ENCODE measurements at regions not wholly inside any gene's neighbourhood (a gene's known extent, or its start where the extent isn't known, plus 50 kb on each side); places are given as distances from the start of the nearest gene placed in this dataset.

DNA sequence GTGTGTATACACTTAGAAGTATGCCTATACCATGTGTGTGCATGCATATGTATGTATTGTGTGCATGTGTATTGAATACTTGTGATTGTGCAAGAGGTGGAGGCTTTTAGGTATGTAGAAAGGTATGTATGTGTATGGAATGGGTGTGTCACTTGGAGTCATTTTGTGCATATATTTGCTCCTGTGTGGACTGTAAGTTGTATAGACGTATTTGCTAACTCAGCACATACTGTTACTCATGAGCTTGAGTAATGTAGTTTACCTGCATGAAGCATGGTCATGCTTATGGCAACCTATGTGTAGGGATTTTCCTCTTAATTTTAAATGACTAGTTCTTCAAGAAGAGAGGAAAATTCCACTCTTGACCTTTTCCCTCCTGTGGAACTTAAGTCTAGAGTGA, 507.6 kb upstream of the LARGE1 start:
- DNase-seq (ENCODE audit: low read depth, low spot score), result no peak

- no peak for DNase-seq (ENCODE audit: low read depth, low spot score)
Observed at GRCh38 chr22:34429314-34429713, 509.0 kb upstream of the LARGE1 start.

DNA sequence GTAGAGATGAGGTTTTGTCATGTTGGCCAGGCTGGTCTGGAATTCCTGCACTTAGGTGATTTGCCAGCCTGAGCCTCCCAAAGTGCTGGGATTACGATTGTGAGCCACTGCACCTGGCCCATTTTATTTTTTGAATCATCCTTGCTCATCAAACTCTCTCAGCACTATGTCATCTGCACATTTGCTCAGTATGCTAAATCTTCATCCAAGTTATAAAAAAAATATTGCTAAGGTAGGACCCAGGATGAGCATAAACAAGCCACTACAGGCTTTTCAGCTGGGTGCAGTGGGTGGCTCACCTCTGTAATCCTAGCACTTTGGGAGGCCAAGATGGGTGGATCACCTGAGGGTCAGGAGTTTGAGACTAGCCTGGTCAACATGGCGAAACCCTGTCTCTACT, 510.1 kb upstream of the LARGE1 start:
- DNase-seq (ENCODE audit: low read depth, low spot score), result no peak

GRCh38 chr22:34434371-34434770, 514.1 kb upstream of the LARGE1 start:
- no peak for DNase-seq (ENCODE audit: low read depth, low spot score)

GRCh38 chr22:34437140-34437539, 516.9 kb upstream of the LARGE1 start:
- no peak for DNase-seq (ENCODE audit: low read depth, low spot score)

GRCh38 chr22:34454598-34454997, 534.3 kb upstream of the LARGE1 start:
- no peak for DNase-seq (ENCODE audit: low read depth, low spot score)

- DNase-seq (ENCODE audit: low read depth, low spot score), result no peak
Observed at GRCh38 chr22:34462795-34463194, 542.5 kb upstream of the LARGE1 start.

- DNase-seq (ENCODE audit: low read depth, low spot score), result no peak
Observed at GRCh38 chr22:34475886-34476285, 555.6 kb upstream of the LARGE1 start.

DNA sequence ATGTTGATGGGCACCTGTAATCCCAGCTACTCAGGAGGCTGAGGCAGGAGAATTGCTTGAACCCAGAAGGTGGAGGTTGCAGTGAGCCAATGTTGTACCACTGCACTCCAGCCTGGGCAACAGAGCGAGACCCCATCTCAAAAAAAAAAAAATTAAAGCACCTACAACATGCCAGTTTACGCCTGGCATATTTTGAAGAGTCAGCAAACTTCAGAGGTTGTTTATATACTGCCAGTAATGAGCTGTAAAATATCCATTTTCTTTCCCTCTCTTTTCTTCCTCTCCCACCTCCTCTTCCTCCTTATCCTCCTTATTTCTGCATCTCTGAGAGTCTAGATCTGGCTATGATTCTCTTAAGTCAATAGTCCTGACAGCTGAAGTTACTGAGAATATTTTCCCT, 556.5 kb upstream of the LARGE1 start:
- no peak for DNase-seq (ENCODE audit: low read depth, low spot score)

DNA sequence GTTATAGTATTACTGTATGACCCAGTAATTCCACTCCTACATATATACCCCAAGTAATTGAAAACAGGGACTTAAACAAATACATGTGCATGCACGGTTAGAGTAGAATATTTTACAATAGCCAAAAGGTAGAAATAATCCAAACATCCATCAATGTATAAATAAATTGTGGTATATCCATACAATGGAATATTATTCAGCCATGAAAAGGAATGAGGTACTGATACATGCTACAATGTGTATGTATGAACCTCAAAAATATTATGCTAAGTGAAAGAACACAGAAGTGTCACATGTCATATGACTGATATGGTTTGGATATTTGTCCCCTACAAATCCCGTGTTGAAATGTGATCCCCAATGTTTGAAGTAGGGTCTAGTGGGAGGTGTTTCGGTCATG, 560.8 kb upstream of the LARGE1 start:
- no peak for DNase-seq (ENCODE audit: low read depth, low spot score)

DNA sequence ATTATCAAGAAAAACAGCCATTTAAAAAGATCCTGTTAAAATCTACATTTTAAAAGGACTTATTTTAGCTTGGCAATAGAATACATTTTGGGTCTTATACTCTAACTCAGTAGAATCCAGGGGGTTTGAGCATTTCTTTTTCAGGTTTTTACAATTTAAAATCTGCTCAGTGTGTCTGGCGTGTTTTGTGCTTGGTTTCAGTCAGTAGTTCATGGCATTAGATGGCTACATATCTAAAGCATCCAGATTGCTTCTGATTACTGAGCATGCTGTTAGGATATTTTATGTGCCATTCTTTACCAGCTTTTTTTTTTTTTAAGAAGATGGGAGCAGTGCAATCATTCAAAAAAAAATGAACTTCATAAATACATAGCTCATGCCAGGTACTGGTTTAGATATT, 566.1 kb upstream of the LARGE1 start:
- DNase-seq (ENCODE audit: low read depth, low spot score), result no peak

GRCh38 chr22:34489861-34490260, 569.6 kb upstream of the LARGE1 start:
- no peak for DNase-seq (ENCODE audit: low read depth, low spot score)

- DNase-seq (ENCODE audit: low read depth, low spot score), result no peak
Observed at GRCh38 chr22:34490886-34491285, 570.6 kb upstream of the LARGE1 start.

- DNase-seq (ENCODE audit: low read depth, low spot score), result no peak
Observed at GRCh38 chr22:34493486-34493885, 572.5 kb upstream of the ISX start.

GRCh38 chr22:34501366-34501965, 564.5 kb upstream of the ISX start:
- no peak for DNase-seq (ENCODE audit: low read depth, low spot score)

GRCh38 chr22:34502821-34503220, 563.1 kb upstream of the ISX start:
- DNase-seq (ENCODE audit: low read depth, low spot score), result no peak

GRCh38 chr22:34508797-34509196, 557.2 kb upstream of the ISX start:
- no peak for DNase-seq (ENCODE audit: low read depth, low spot score)

DNA sequence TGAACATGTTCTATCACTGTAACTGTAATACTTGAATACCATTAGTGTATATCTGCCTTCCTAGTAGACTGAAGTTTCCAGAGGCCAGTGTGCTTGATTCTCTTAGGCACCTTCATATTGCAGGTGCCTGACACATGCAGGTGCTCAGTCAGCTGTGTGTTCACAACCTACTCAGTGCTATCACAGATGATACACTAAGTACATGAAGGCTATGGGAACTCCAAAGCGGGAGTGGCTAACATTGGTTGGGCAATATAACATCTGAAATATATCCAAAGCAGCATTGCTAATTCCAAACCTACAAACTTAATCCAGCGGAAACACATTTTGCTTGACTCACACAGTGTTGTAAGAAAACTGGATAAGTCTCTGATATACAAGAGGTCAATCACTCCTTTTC, 539.3 kb upstream of the ISX start:
- DNase-seq (ENCODE audit: low read depth, low spot score), result no peak

DNA sequence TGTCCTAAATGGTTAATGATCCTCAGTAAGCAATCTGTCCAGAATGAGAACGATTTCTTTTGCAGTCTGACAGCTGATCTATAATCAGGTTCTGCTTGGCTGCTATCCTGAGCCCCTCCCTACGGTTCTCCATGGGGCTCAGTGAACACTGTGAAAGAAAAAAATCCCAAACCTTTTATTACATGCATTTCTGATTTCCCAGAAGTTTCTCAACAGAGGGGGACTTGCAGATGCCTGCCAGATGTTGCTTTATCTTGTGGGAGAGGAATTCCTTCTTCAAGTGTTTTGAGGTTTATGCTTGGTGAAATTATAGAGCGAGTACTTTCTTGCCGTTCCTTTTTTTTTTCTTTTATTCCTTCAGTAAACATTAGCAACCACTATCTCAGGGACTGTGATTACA, 531.9 kb upstream of the ISX start:
- no peak for DNase-seq (ENCODE audit: low read depth, low spot score)

DNA sequence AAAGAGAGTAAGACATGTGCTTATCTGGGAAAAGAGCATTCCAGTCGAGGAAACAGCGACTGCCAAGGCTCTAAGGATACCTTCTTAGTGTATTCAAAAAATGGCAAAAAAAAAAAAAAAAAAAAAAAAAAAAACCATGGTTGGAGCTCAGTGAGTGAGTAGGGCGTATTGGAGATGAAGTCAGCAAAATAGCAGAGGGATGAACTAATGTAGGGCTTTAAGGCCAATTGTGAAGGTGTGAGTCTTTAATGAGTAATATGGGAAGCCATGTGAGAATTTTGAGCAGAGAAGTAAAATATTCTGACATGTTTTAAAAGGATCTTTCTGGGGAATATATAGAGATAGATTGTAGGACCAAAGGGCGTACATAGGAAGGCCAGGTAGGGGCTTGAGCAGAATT, 498.6 kb upstream of the ISX start:
- DNase-seq (ENCODE audit: low read depth, low spot score), result no peak

GRCh38 chr22:34570408-34570807, 495.6 kb upstream of the ISX start:
- DNase-seq (ENCODE audit: low read depth, low spot score), result no peak

DNA sequence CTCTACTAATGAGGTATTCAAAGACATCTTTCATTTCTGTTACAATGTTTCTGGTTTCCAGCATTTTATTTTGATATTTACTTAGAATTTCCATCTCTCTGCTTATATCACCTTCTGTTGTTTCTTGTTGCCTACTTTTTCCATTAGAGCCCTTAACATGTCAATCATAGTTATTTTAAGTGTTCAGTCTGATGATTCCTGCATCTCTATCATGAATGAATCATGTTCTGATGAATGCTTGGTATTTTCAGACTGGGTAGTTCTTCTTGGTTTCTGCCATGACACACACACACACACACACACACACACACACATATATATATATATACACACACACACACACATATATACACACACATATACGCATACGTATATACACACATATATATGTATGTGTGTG, 486.4 kb upstream of the ISX start:
- no peak for DNase-seq (ENCODE audit: low read depth, low spot score)

DNA sequence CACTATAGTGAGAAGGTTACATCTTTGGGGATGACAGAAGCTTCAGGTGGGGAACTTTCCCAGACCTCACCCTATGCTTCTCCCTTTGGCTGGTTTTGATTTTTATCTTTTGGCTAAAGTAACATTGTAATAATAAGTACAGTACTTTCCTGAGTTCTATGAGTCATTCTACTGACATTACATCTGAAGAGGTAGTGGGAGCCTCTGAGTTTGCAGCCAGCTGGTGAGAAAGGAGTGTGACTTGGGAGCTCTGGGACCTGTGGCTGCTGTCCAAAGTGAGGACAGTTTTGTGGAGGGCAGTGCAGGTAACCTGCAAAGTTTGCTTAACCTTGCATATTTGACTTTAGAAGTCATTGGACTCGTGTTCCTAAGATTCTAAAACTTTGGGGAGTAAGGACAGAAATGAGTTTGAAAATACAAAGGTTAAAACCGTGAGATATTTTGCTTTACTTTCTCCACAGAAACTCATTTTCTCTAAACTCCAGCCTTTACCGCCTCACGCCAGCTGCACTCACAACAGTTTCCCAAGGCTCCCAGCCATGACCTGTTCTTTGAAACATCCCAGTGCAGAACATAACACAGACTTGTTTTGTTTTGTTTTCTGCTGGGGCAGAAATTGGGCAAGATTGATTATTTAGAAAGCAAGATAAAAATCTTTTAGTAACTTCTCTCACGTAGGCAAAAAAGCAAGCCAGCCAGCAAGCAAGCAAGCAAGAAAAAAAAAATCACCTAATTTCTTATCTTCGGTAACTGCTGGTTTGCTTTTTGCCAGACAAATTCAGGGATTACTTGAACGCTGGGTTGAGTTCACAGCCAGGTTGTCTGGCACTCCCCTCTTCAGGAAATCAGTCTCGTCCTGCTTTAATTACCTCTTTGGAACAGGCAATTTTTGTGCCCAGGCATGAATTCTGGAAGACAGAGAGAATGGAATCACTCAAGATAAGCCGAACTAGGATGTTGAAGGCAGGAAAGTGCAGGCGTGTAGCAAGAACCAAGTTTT, 478.3 kb upstream of the ISX start:
- peak; percentile 34 for DNase-seq (ENCODE audit: low read depth, low spot score)
